Neural progenitor cell (in vitro differentiated cells): ENCODE measurements at regions not wholly inside any gene's neighbourhood (a gene's known extent, or its start where the extent isn't known, plus 50 kb on each side); places are given as distances from the start of the nearest gene placed in this dataset.

Experiments used
- CTCF ChIP-seq: fragments of 200-600 bp; sonication (generic); IDR thresholded peaks from 2 replicates; pipeline ENCODE4 v1.5.1; 2017; ENCODE audit warnings: antibody characterized with exemption, mild to moderate bottlenecking
- EZH2phosphoT487 ChIP-seq: fragments of 200-600 bp; sonication (generic); IDR thresholded peaks from 2 replicates; pipeline ENCODE4 v1.6.1; 2017; ENCODE audit warnings: antibody characterized with exemption

GRCh38 chr4:28518561-28519165 is 1658.0 kb downstream of the STIM2 start:
- TF ChIP-seq EZH2phosphoT487 = no peak
- no peak for TF ChIP-seq CTCF
